SJSA1 (cell line): ENCODE measurements at regions not wholly inside any gene's neighbourhood (a gene's known extent, or its start where the extent isn't known, plus 50 kb on each side); places are given as distances from the start of the nearest gene placed in this dataset.
A peak's percentile ranks its signal among the peaks of the same experiment; 100 is the strongest.

Source experiments
- DNase-seq, 2 experiments: peaks; one replicate each; pipeline ENCODE4 v3.0.0-alpha.2; 2015 to 2020; ENCODE audit warnings: low spot score in 2 of 2, low read depth in 1 of 2
- H3K27ac ChIP-seq: fragments of 250-450 bp; sonication (Bioruptor Pico); 2 replicates; pipeline ENCODE4 v1.5.1; 2020; ENCODE audit warnings: mild to moderate bottlenecking, moderate library complexity
- H3K27me3 ChIP-seq: fragments of 250-450 bp; sonication (Bioruptor Pico); replicated peaks from 2 replicates; pipeline ENCODE4 v1.5.1; 2020; ENCODE audit warnings: mild to moderate bottlenecking, moderate library complexity
- H3K36me3 ChIP-seq: fragments of 250-450 bp; sonication (Bioruptor Pico); 2 replicates; pipeline ENCODE4 v1.5.1; 2020; ENCODE audit warnings: mild to moderate bottlenecking
- H3K4me1 ChIP-seq: fragments of 250-450 bp; sonication (Bioruptor Pico); replicated peaks from 2 replicates; pipeline ENCODE4 v1.6.1; 2021; ENCODE audit warnings: mild to moderate bottlenecking
- H3K4me3 ChIP-seq: fragments of 250-450 bp; sonication (Bioruptor Pico); 2 replicates; pipeline ENCODE4 v1.5.1; 2020; ENCODE audit warnings: mild to moderate bottlenecking
- H3K9me3 ChIP-seq: fragments of 250-450 bp; sonication (Bioruptor Pico); replicated peaks from 2 replicates; pipeline ENCODE4 v1.5.1; 2020; ENCODE audit warnings: mild to moderate bottlenecking

GRCh38 chr3:152516216-152516615 is 247.5 kb downstream of the MBNL1 start:
- Histone ChIP-seq H3K27ac (no peak overlapping the region), H3K36me3 (no peaks in the 10 kb centered on the region), H3K4me3 (no peak overlapping the region), H3K27me3 (no peaks in the 10 kb centered on the region), H3K4me1 (no peaks in the 10 kb centered on the region), H3K9me3 (no peaks in the 10 kb centered on the region)
- no peak for DNase-seq

- DNase-seq, result no peak
- Histone ChIP-seq H3K27ac (no peak overlapping the region), H3K4me1 (no peaks in the 10 kb centered on the region), H3K36me3 (no peaks in the 10 kb centered on the region), H3K9me3 (no peaks in the 10 kb centered on the region), H3K4me3 (no peak overlapping the region), H3K27me3 (no peaks in the 10 kb centered on the region)
Observed at GRCh38 chr3:152517502-152517901, 248.8 kb downstream of the MBNL1 start.

- H3K4me3 ChIP-seq, result no peak overlapping the region
- H3K27me3 ChIP-seq, result no peaks in the 10 kb centered on the region
- no peaks in the 10 kb centered on the region for H3K9me3 ChIP-seq
- no peak for DNase-seq
- no peaks in the 10 kb centered on the region for H3K36me3 ChIP-seq
- H3K4me1 ChIP-seq, result no peaks in the 10 kb centered on the region
- H3K27ac ChIP-seq, result no peak overlapping the region
Observed at GRCh38 chr3:152518346-152518745, 249.6 kb downstream of the MBNL1 start.

DNA sequence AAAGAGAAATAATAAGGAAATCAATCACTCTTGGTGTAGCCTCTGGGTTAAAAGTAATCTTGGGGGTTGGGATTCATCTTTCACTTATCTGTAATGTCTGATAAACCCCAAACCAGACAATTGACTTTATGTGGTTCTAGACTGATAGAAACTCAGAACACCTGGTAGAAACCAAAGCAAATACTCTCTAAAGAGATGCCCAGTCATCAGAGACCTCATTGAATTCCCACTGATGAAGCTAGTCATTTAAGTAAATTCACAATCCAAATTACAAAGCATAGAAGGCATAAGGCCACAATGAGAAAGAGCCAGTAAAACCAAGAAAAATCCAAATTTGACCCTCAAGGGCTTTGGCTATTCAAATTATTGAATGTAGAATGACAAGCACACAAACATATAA is 250.6 kb downstream of the MBNL1 start:
- H3K27me3 ChIP-seq, result no peaks in the 10 kb centered on the region
- H3K9me3 ChIP-seq, result no peaks in the 10 kb centered on the region
- H3K27ac ChIP-seq, result no peak overlapping the region
- no peaks in the 10 kb centered on the region for H3K36me3 ChIP-seq
- no peak for DNase-seq
- no peak overlapping the region for H3K4me3 ChIP-seq
- no peaks in the 10 kb centered on the region for H3K4me1 ChIP-seq

GRCh38 chr3:152522036-152522435 is 253.3 kb downstream of the MBNL1 start:
- DNase-seq, result no peak
- Histone ChIP-seq H3K9me3 (no peaks in the 10 kb centered on the region), H3K27me3 (no peaks in the 10 kb centered on the region), H3K4me3 (no peak overlapping the region), H3K27ac (no peak overlapping the region), H3K4me1 (no peaks in the 10 kb centered on the region), H3K36me3 (no peaks in the 10 kb centered on the region)

DNA sequence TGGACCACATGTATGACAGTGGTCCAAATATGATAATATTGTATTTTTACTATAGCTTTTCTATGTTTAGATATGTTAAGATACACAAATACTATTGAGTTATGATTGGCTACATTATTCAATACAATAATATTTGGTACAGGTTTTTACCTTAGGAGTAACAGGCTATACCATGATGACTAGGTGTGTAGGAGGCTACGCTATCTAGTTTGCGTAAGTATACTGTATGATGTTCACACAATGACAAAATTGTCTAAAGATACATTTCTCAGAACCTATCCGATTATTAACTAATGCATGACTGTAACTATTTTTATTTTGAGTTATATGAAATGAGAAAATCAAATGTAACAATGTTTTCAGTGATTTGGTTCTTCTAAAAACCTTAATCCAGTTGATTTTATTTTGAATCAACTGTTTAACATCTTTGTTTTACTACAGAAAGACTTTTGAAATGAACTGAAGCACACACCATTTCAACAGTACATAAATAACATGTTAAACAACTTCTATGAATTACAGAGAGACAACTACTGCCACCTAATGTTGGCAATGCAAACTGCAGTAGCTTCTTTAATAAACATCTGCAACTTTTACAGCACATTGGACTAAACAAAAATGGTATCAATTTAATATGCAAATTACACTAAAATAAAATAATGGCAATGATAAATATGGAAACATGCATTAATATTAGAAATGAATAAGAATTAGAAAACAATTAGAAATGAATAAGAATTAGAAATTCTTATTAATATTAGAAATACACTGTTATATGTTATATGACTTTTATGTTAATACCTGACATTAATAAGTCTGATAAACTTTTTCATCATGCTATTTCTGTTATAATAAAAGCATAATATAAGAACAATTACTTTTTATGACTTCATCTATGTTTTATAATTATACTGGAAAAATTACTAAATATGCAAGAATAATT is 255.7 kb downstream of the MBNL1 start:
- H3K9me3 ChIP-seq, result no peaks in the 10 kb centered on the region
- no peaks in the 10 kb centered on the region for H3K36me3 ChIP-seq
- H3K27ac ChIP-seq, result no peak overlapping the region
- DNase-seq, result peak in 1 of 2 experiments; percentile 46
- no peaks in the 10 kb centered on the region for H3K4me1 ChIP-seq
- no peak overlapping the region for H3K4me3 ChIP-seq
- H3K27me3 ChIP-seq, result no peaks in the 10 kb centered on the region

DNA sequence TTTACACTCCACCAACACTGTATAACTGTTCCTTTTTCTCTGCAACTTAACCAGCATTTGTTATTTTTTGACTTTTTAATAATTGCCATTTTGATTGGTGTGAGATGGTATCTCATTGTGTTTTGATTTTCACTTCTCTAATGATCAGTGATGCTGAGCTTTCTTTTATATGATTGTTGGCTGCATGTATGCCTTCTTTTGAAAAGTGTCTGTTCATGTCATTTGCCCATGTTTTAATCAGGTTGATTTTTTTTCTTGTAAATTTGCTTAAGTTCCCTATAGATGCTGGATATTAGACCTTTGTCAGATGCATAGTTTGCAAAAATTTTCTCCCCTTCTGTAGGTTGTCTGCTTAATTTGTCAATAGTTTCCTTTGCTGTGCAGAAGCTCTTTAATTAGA is 263.0 kb downstream of the MBNL1 start:
- no peak overlapping the region for H3K27ac ChIP-seq
- H3K4me1 ChIP-seq, result no peaks in the 10 kb centered on the region
- no peak overlapping the region for H3K4me3 ChIP-seq
- no peaks in the 10 kb centered on the region for H3K36me3 ChIP-seq
- H3K27me3 ChIP-seq, result no peaks in the 10 kb centered on the region
- no peak for DNase-seq
- no peaks in the 10 kb centered on the region for H3K9me3 ChIP-seq

- H3K27ac ChIP-seq, result no peak overlapping the region
- no peaks in the 10 kb centered on the region; the same call in 1 of the 2 replicates for H3K9me3 ChIP-seq
- no peaks in the 10 kb centered on the region for H3K36me3 ChIP-seq
- no peaks in the 10 kb centered on the region for H3K4me1 ChIP-seq
- no peak for DNase-seq
- no peak overlapping the region for H3K4me3 ChIP-seq
- no peaks in the 10 kb centered on the region for H3K27me3 ChIP-seq
Observed at GRCh38 chr3:152538518-152538917, 269.8 kb downstream of the MBNL1 start.

DNA sequence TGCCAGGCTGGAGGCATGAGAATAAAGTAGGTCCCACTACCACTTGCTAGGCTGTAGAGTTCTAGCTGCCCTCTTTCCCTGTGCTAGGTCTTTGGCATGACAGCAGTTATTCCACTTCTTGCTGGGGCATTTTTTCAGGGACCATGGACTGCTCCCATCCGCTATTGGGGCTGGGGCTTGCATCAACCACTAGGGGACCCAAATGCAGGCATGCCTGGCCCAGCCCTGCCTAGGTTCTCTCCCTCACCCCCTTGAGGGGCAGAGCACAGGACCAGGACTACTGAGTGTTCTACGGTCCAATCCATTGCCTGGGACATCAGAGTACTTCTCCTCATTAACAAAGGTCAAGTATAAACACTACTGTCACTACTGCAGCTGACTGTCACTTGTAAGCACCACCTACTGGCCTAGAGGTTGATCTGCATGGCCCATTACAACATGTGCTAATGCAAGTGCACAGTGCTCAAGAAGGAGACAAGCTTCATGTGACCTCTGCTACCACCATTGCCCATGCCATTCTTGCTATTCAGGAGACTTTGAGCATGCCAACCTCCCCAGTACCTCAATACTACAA is 270.5 kb downstream of the MBNL1 start:
- H3K27me3 ChIP-seq, result no peaks in the 10 kb centered on the region
- no peak overlapping the region for H3K27ac ChIP-seq
- H3K36me3 ChIP-seq, result no peaks in the 10 kb centered on the region
- no peaks in the 10 kb centered on the region; the same call in 1 of the 2 replicates for H3K9me3 ChIP-seq
- DNase-seq, result no peak
- no peaks in the 10 kb centered on the region for H3K4me1 ChIP-seq
- H3K4me3 ChIP-seq, result no peak overlapping the region

- H3K4me1 ChIP-seq, result no peaks in the 10 kb centered on the region
- H3K27ac ChIP-seq, result no peak overlapping the region
- no peaks in the 10 kb centered on the region for H3K36me3 ChIP-seq
- no peak for DNase-seq
- H3K9me3 ChIP-seq, result no peaks in the 10 kb centered on the region; the same call in 1 of the 2 replicates
- H3K27me3 ChIP-seq, result no peaks in the 10 kb centered on the region
- no peak overlapping the region for H3K4me3 ChIP-seq
Observed at GRCh38 chr3:152540120-152540519, 271.4 kb downstream of the MBNL1 start.

DNA sequence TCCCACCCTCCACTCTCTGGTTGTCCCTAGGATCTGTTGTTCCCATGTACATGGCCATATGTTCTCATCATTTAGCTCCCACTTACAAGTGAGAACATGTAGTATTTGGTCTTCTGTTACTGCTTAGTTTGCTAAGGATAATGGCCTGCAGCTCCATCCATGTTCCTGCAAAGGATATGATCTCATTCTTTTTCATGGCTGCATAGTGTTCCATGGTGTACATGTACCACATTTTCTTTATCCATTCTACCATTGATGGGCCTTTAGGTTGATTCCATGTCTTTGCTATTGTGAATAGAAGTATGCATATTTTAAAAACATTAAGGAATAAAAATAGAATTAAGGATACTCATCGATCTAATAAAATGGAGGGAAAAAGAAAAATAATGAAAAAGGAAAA is 278.4 kb downstream of the MBNL1 start:
- Histone ChIP-seq H3K27ac (no peak overlapping the region), H3K4me3 (no peak overlapping the region), H3K27me3 (no peaks in the 10 kb centered on the region; the same call in 1 of the 2 replicates), H3K4me1 (no peaks in the 10 kb centered on the region), H3K9me3 (no peaks in the 10 kb centered on the region), H3K36me3 (no peaks in the 10 kb centered on the region)
- DNase-seq, result no peak

DNA sequence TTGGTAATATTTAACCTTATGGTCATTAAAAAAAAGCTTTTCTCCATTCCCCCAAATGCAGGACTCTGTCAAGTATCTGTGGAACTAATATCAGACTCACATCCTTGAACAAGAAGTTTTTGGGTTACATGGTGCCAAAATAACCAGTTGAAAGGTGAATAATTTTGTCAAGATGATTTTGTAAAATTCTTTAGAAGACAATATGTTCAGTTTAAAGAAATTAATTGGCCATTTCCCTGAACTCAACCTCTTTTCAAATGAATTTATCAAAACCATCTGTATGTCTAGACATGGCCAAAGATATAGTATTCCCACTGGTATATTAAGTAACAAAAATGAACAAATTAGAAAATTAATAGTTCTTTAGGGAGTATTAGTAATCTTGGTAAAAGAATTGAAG is 280.5 kb downstream of the MBNL1 start:
- Histone ChIP-seq H3K9me3 (no peaks in the 10 kb centered on the region), H3K4me1 (no peaks in the 10 kb centered on the region), H3K36me3 (no peaks in the 10 kb centered on the region), H3K27me3 (no peaks in the 10 kb centered on the region; the same call in 1 of the 2 replicates), H3K4me3 (no peak overlapping the region), H3K27ac (no peak overlapping the region)
- no peak for DNase-seq

- no peak for DNase-seq
- Histone ChIP-seq H3K27me3 (no peaks in the 10 kb centered on the region; the same call in 1 of the 2 replicates), H3K9me3 (no peaks in the 10 kb centered on the region), H3K4me1 (no peaks in the 10 kb centered on the region), H3K27ac (no peak overlapping the region), H3K36me3 (no peaks in the 10 kb centered on the region), H3K4me3 (no peak overlapping the region)
Observed at GRCh38 chr3:152550284-152550683, 281.6 kb downstream of the MBNL1 start.

GRCh38 chr3:152554980-152555379 is 280.0 kb upstream of the P2RY1 start:
- Histone ChIP-seq H3K4me1 (no peaks in the 10 kb centered on the region), H3K27me3 (no peaks in the 10 kb centered on the region), H3K27ac (no peak overlapping the region), H3K36me3 (no peaks in the 10 kb centered on the region), H3K4me3 (no peak overlapping the region), H3K9me3 (no peaks in the 10 kb centered on the region)
- no peak for DNase-seq
